Keratinocyte (primary cell): ENCODE measurements at regions not wholly inside any gene's neighbourhood (a gene's known extent, or its start where the extent isn't known, plus 50 kb on each side); places are given as distances from the start of the nearest gene placed in this dataset.

Source experiments
- DNase-seq: peaks from one replicate; pipeline ENCODE4 v3.0.0-alpha.2; 2011; ENCODE audit warnings: low read depth, missing footprints, low spot score
- FAIRE-seq: peaks from 2 replicates; lab custom pipeline; 2011; peaks lifted over from hg19 to GRCh38; lab: Jason Lieb, UNC
- H2AFZ ChIP-seq: 2 replicates; pipeline ENCODE4 v1.6.0; 2012; ENCODE audit warnings: low read length, control low read depth, inconsistent platforms; ENCODE audit not compliant: control insufficient read depth
- H3K27ac ChIP-seq: 2 replicates; pipeline ENCODE4 v1.5.1; 2011; ENCODE audit warnings: low read length; ENCODE audit not compliant: control insufficient read depth, insufficient read depth
- H3K27me3 ChIP-seq: 3 replicates; pipeline ENCODE4 v1.6.0; 2011; ENCODE audit warnings: low read length; ENCODE audit not compliant: control insufficient read depth, insufficient read depth; ENCODE audit errors: extremely low read depth
- H3K36me3 ChIP-seq, 2 experiments: 2 replicates in 1 of 2; 3 replicates in 1 of 2; pipeline ENCODE4 v1.5.1; 2011; ENCODE audit warnings: low read length in 2 of 2, mild to moderate bottlenecking in 1 of 2; ENCODE audit not compliant: control insufficient read depth in 2 of 2, insufficient read depth in 2 of 2; ENCODE audit errors: extremely low read depth in 1 of 2
- H3K4me1 ChIP-seq: 3 replicates; pipeline ENCODE4 v1.5.1; 2011; ENCODE audit warnings: low read length; ENCODE audit not compliant: control insufficient read depth, insufficient read depth; ENCODE audit errors: extremely low read depth
- H3K4me2 ChIP-seq: 3 replicates; pipeline ENCODE4 v1.6.0; 2011; ENCODE audit warnings: low read depth, low read length; ENCODE audit not compliant: control insufficient read depth, insufficient read depth; ENCODE audit errors: extremely low read depth
- H3K4me3 ChIP-seq, 3 experiments: fragments of 200-600 bp in 1 of 3; sonication (generic) in 1 of 3; 2 replicates in 2 of 3; 3 replicates in 1 of 3; pipeline ENCODE4 v1.5.1; 2011 to 2016; ENCODE audit warnings: low read length in 3 of 3, mild to moderate bottlenecking in 3 of 3, control low read depth in 2 of 3, inconsistent platforms in 1 of 3, low read depth in 1 of 3, mixed read lengths in 1 of 3, mixed run types in 1 of 3, moderate library complexity in 1 of 3; ENCODE audit not compliant: control insufficient read depth in 2 of 3, insufficient read depth in 2 of 3; ENCODE audit errors: extremely low read depth in 1 of 3
- H3K79me2 ChIP-seq: 2 replicates; pipeline ENCODE4 v1.6.0; 2012; ENCODE audit warnings: low read length; ENCODE audit not compliant: control insufficient read depth, insufficient read depth
- H3K9ac ChIP-seq: 3 replicates; pipeline ENCODE4 v1.6.0; 2011; ENCODE audit warnings: low read length; ENCODE audit not compliant: control insufficient read depth, insufficient read depth; ENCODE audit errors: extremely low read depth
- H3K9me1 ChIP-seq: 3 replicates; pipeline ENCODE4 v1.6.0; 2011; ENCODE audit warnings: low read length; ENCODE audit not compliant: control insufficient read depth, insufficient read depth; ENCODE audit errors: extremely low read depth
- H3K9me3 ChIP-seq: 2 replicates; pipeline ENCODE4 v1.5.1; 2012; ENCODE audit warnings: low read depth, low read length; ENCODE audit not compliant: control insufficient read depth
- H4K20me1 ChIP-seq: 3 replicates; pipeline ENCODE4 v1.6.0; 2011; ENCODE audit warnings: low read length; ENCODE audit not compliant: control insufficient read depth, insufficient read depth; ENCODE audit errors: extremely low read depth
- CTCF ChIP-seq, 3 experiments: IDR thresholded peaks in 1 of 3; conservative IDR thresholded peaks in 1 of 3; optimal IDR thresholded peaks in 1 of 3; 2 replicates in 2 of 3; 3 replicates in 1 of 3; pipeline versions ENCODE3 to v1.5.1; 2011; ENCODE audit warnings: low read length in 3 of 3, mild to moderate bottlenecking in 3 of 3, moderate library complexity in 2 of 3, control low read depth in 1 of 3, inconsistent platforms in 1 of 3; ENCODE audit not compliant: insufficient read depth in 2 of 3; ENCODE audit errors: extremely low read depth in 1 of 3
- EZH2 ChIP-seq: IDR thresholded peaks from one replicate; pipeline ENCODE4 v1.6.1; 2012; ENCODE audit warnings: inconsistent platforms, mild to moderate bottlenecking, low read length, moderate library complexity
- dilution Hi-C: fragments of 300-500 bp; cut with MboI; formaldehyde crosslinking; loops from one replicate; pipeline ENCODE4 v1.7.0; 2020; ENCODE audit warnings: low sequenced_read_pairs; ENCODE audit not compliant: extremely low pct_ligation_motif_present

GRCh38 chr22:49276567-49276966 lies 551.1 kb downstream of the BRD1 start:
- Histone ChIP-seq H3K36me3 (no peaks in the 10 kb centered on the region), H3K27me3 (no peaks in the 10 kb centered on the region), H4K20me1 (no peaks in the 10 kb centered on the region), H3K9me1 (no peaks in the 10 kb centered on the region), H3K9ac (no peak overlapping the region), H3K4me3 (no peak overlapping the region), H3K9me3 (peaks cover 15% of the 10 kb centered on the region), H3K27ac (no peak overlapping the region), H3K4me2 (no peak overlapping the region), H3K4me1 (no peaks in the 10 kb centered on the region), H2AFZ (no peak overlapping the region), H3K79me2 (no peaks in the 10 kb centered on the region)
- no peak for FAIRE-seq
- no peak for TF ChIP-seq CTCF (optimal IDR thresholded peaks at IDR 0.05 in 1 of 3, IDR thresholded peaks at IDR 0.05 in 1 of 3, conservative IDR thresholded peaks at IDR 0.05 in 1 of 3; ENCODE audit: extremely low read depth in 1 of 3, insufficient read depth in 2 of 3, low read length in 3 of 3)
- no peak for TF ChIP-seq EZH2
- dilution Hi-C loops = no loop called here
- no peak for DNase-seq

- Histone ChIP-seq H3K79me2 (no peaks in the 10 kb centered on the region), H3K27me3 (no peaks in the 10 kb centered on the region), H3K27ac (no peak overlapping the region), H3K4me2 (no peak overlapping the region), H3K36me3 (no peaks in the 10 kb centered on the region), H4K20me1 (no peaks in the 10 kb centered on the region), H3K9me3 (peaks cover 14% of the 10 kb centered on the region), H3K4me3 (no peak overlapping the region), H3K9me1 (no peaks in the 10 kb centered on the region), H3K9ac (no peak overlapping the region), H3K4me1 (no peaks in the 10 kb centered on the region), H2AFZ (no peak overlapping the region)
- no peak for TF ChIP-seq CTCF (optimal IDR thresholded peaks at IDR 0.05 in 1 of 3, IDR thresholded peaks at IDR 0.05 in 1 of 3, conservative IDR thresholded peaks at IDR 0.05 in 1 of 3; ENCODE audit: extremely low read depth in 1 of 3, insufficient read depth in 2 of 3, low read length in 3 of 3)
- no peak for TF ChIP-seq EZH2
- dilution Hi-C loops = no loop called here
- DNase-seq = no peak
- FAIRE-seq = no peak
These were observed 552.8 kb downstream of the BRD1 start for GRCh38 chr22:49274754-49275380.
